ENCODE measurements at regions not wholly inside any gene's neighbourhood (a gene's known extent, or its start where the extent isn't known, plus 50 kb on each side); places are given as distances from the start of the nearest gene placed in this dataset.

GRCh38 chr5:6843335-6843734 lies 130.1 kb downstream of the TENT4A start:
- Mint-ChIP-seq H3K27ac (no peak overlapping the region), H3K27me3 (peaks cover 16% of the 10 kb centered on the region), H3K4me3 (ENCODE audit: low read depth) (no peak overlapping the region), H3K9me3 (ENCODE audit: low read depth) (peaks cover 6% of the 10 kb centered on the region), H3K4me1 (ENCODE audit: low read depth) (peaks cover 3% of the 10 kb centered on the region), H3K36me3 (ENCODE audit: insufficient read depth) (no peaks in the 10 kb centered on the region)
- TF ChIP-seq CTCF (IDR thresholded peaks at IDR 0.05; ENCODE audit: unreplicated experiment): no peak
- no peak for DNase-seq (ENCODE audit: low spot score, unreplicated experiment)

DNA sequence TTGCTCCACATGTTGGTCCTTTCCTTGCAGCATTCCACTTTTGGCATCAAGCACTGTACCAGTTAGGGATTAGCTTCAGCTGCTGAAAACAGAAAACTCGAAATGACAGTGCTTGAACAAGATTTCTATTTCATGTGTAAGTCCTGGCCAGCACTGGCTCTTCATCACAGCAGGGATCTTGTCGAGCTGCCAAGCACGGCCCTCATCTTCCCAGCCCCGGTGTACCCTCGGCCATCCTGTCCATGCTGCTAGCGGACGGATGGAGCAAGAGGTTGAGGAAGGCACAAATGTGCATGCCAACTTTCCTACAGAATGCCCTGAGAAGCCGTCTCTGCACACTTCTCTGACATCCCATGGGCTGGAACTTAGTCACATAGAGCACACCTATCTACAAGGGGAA lies 130.6 kb downstream of the TENT4A start:
- DNase-seq (ENCODE audit: low spot score, unreplicated experiment): no peak
- Mint-ChIP-seq H3K27ac (no peak overlapping the region), H3K27me3 (peaks cover 12% of the 10 kb centered on the region), H3K9me3 (ENCODE audit: low read depth) (peaks cover 6% of the 10 kb centered on the region), H3K36me3 (ENCODE audit: insufficient read depth) (no peaks in the 10 kb centered on the region), H3K4me3 (ENCODE audit: low read depth) (no peak overlapping the region), H3K4me1 (ENCODE audit: low read depth) (no peaks in the 10 kb centered on the region)
- no peak for TF ChIP-seq CTCF (IDR thresholded peaks at IDR 0.05; ENCODE audit: unreplicated experiment)

- no peak overlapping the region for H3K27ac Mint-ChIP-seq
- peaks cover 5% of the 10 kb centered on the region for H3K27me3 Mint-ChIP-seq
- DNase-seq (ENCODE audit: low spot score, unreplicated experiment): no peak
- no peaks in the 10 kb centered on the region for H3K36me3 Mint-ChIP-seq (ENCODE audit: insufficient read depth)
- H3K9me3 Mint-ChIP-seq (ENCODE audit: low read depth): peaks cover 6% of the 10 kb centered on the region
- H3K4me1 Mint-ChIP-seq (ENCODE audit: low read depth): no peaks in the 10 kb centered on the region
- no peak for TF ChIP-seq CTCF (IDR thresholded peaks at IDR 0.05; ENCODE audit: unreplicated experiment)
- no peak overlapping the region for H3K4me3 Mint-ChIP-seq (ENCODE audit: low read depth)
Observed at GRCh38 chr5:6845856-6846255, 132.6 kb downstream of the TENT4A start.

DNA sequence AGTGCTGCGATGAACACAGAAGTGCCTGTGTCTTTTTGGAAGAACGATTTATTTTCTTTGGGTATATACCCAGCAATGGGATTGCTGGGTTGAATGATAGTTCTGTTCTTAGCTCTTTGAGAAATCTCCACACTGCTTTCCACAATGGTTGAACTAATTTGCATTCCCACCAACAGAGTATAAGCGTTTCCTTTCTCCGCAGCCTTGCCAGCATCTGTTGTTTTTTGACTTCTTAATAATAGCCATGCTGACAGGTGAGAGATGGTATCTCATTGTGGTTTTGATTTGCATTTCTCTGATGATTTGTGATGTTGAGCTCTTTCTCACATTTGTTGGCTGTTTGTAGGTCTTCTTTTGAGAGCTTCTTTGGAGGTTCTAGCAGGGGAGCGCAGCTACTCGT lies 134.6 kb downstream of the TENT4A start:
- no peak for TF ChIP-seq CTCF (IDR thresholded peaks at IDR 0.05; ENCODE audit: unreplicated experiment)
- no peak for DNase-seq (ENCODE audit: low spot score, unreplicated experiment)
- no peaks in the 10 kb centered on the region for H3K36me3 Mint-ChIP-seq (ENCODE audit: insufficient read depth)
- H3K27ac Mint-ChIP-seq: no peak overlapping the region
- H3K4me1 Mint-ChIP-seq (ENCODE audit: low read depth): no peaks in the 10 kb centered on the region
- no peak overlapping the region for H3K4me3 Mint-ChIP-seq (ENCODE audit: low read depth)
- H3K27me3 Mint-ChIP-seq: peaks cover 3% of the 10 kb centered on the region
- peaks cover 4% of the 10 kb centered on the region for H3K9me3 Mint-ChIP-seq (ENCODE audit: low read depth)

- TF ChIP-seq CTCF (IDR thresholded peaks at IDR 0.05; ENCODE audit: unreplicated experiment): no peak
- Mint-ChIP-seq H3K27ac (no peak overlapping the region), H3K27me3 (peaks cover 3% of the 10 kb centered on the region), H3K36me3 (ENCODE audit: insufficient read depth) (no peaks in the 10 kb centered on the region), H3K9me3 (ENCODE audit: low read depth) (peaks cover 11% of the 10 kb centered on the region), H3K4me1 (ENCODE audit: low read depth) (no peaks in the 10 kb centered on the region), H3K4me3 (ENCODE audit: low read depth) (no peak overlapping the region)
- no peak for DNase-seq (ENCODE audit: low spot score, unreplicated experiment)
Observed at GRCh38 chr5:6849316-6850105, 136.3 kb downstream of the TENT4A start.

Data from progenitor cell of endocrine pancreas (in vitro differentiated cells).